HT1080 (cell line): ENCODE measurements at regions not wholly inside any gene's neighbourhood (a gene's known extent, or its start where the extent isn't known, plus 50 kb on each side); places are given as distances from the start of the nearest gene placed in this dataset.
"Not testable (repeated sequence)": the region's sequence is repeated elsewhere in the genome, so short reads cannot be mapped to it uniquely, and the experiment has no call there.

Experiments
- DNase-seq: peaks from one replicate; pipeline ENCODE4 v3.0.0-alpha.2; 2015; ENCODE audit warnings: low read depth

DNA sequence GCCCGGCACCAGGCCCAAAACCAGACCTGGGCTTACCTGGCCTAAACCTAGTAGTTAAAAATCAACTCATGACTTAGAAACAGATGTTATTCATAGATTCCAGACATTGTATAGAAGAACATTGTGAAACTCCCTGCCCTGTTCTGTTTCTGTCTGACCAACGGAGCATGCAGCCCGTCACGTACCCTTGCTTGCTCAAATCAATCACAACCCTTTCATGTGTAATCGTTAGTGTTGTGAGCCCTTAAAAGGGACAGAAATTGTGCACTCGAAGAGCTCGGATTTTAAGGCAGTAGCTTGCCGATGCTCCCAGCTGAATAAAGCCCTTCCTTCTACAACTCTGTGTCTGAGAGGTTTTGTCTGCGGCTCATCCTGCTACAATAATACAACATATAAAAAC, 209.5 kb upstream of the BTBD3 start:
- not testable (repeated sequence) for DNase-seq

GRCh38 chr20:11711214-11711613, 206.5 kb upstream of the BTBD3 start:
- DNase-seq: no peak

DNA sequence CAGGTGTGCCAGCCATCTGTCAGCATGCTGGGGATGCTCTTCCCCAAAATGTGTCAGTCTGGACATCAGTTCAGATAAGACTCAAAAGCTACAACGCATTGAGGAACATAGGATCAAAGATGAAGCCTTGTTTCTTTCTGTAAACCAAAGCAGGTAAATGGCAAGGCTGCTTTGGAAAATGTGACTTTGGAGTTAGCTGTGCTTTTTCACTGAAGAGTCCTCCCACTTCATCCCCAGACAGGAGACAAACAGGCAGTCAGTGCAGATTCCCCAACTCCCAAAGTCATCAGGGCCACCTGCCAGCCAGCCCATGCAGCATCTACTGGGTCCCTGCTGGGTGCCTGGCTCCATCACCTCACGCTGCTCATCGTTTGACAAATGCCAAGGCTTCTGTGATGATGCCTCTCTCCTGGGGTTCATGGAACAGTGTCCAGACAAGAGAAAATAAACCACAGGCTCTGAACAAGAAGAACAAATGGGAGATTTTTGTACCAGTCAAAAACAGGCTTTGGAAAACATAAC, 205.0 kb upstream of the BTBD3 start:
- no peak for DNase-seq

- DNase-seq: no peak
These were observed 202.8 kb upstream of the BTBD3 start for GRCh38 chr20:11714886-11715285.

DNA sequence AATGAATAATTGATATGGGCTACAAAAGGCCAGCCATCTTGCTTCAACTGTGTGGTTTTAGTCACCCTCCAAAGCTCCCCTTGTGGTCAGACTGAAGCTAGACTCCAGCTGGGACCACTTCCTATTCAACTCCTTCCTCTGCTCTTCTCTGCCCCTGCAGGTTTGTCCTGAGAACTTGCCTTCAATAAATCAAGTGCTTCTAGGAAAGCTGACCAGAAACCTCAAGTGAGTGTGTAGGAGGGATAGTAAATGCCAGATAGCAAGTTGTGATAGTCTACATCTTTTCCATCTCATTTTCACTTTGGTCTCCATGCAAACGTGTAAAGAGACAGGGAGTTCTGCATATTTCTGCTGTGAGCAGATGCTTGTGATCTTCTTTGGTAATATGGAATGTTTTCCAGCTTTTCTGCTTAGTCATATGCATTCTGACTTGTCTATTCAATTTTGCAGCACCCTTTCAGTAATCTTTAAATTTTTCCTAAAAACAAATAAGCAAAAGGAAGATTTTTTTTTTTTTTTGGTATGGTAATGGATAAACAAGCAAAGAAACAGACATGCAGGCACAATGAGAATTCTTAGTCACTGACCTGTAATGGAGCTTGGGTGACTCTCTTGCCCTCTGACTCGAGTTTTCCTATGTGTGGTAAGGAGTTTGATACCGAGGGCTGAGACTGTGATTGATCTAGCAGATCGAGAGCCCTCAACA, 201.3 kb upstream of the BTBD3 start:
- peak; percentile 82 for DNase-seq

DNA sequence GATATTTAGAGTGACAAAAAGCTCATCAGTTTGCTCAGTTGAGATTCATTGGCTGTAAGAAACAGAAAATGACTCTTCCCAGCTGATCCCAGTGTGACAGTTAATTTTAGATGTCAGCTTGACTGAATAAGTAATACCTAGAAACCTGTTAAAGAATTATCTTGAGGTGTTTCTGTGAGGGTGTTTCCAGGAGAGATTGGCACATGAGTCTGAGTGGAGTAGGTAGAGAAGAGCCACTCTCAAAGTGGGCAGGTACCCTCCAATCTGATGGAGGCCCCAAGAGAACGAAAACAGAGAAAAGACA, 200.8 kb upstream of the BTBD3 start:
- no peak for DNase-seq

- DNase-seq: no peak
These were observed 200.1 kb upstream of the BTBD3 start for GRCh38 chr20:11717562-11717961.

DNA sequence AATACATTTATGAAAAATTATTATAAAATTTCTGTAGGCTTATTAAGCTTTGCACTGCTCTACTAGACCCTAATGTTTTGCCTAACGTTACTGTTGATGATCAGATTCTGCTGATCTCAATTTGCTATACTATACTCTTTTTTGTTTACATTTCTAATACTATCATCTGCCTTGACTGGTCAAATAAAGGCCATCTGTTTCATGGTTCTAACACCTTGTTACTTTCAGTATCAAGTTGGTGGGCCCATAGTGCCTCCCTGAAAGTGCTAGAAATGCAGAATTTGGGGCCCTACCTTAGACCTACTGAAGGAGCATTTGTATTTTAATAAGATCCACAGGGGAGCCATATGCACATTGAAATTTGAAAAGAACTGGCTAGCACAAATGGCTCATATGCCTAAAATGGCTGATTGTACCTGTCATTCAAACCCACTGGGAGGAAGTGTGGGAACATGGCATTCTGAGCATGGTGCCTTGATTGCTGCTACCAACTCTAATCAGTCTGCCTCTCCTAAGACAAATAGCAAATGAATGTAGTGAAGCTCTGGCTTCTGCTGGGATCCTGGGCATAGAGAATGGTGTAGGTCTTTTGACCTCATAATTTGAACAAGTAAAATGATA, 199.1 kb upstream of the BTBD3 start:
- no peak for DNase-seq

- DNase-seq: no peak
These were observed 198.5 kb upstream of the BTBD3 start for GRCh38 chr20:11719153-11719552.

DNA sequence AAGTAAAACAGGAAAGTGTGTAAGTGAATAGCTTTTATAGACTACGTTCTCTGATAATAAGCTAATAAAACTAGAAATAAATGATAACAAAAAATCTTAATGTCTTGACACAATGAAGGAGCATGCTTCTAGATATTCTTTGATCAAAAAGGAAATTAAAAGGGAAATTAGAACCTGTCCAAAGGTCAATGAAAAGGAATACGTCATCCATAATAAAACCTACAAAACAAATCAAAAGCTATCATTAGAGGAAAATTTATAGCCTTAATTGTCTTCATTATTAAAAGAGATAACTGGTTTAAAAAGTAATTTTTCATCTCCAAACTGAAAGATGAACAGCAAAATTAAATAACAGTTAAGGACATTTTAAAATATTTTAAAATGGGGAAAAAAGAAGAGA, 196.3 kb upstream of the BTBD3 start:
- no peak for DNase-seq

- no peak for DNase-seq
These were observed 193.6 kb upstream of the BTBD3 start for GRCh38 chr20:11724097-11724496.

GRCh38 chr20:11726026-11726425, 191.7 kb upstream of the BTBD3 start:
- no peak for DNase-seq

GRCh38 chr20:11727708-11728107, 190.0 kb upstream of the BTBD3 start:
- no peak for DNase-seq

- no peak for DNase-seq
These were observed 188.8 kb upstream of the BTBD3 start for GRCh38 chr20:11728937-11729336.

GRCh38 chr20:11729806-11730205, 187.9 kb upstream of the BTBD3 start:
- DNase-seq: no peak

DNA sequence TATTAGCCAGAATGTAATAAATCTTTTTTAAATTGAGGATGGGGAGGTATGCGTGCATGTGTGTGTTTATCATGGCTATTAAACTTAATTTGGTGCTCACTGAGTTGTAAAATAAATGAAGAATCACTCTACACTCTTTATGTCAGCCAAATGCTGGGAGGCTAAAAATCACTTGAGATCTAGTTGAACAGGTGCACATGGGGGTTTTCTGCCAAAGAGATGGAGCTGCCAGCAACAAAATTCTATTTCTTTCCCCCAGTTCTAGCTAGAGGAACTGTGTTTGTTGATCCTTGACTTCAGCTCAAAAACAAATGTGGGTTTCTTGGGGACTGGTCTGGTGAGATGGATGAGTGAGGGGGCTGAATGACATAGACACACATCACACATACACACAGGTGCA, 183.3 kb upstream of the BTBD3 start:
- DNase-seq: no peak

GRCh38 chr20:11738852-11739251, 178.8 kb upstream of the BTBD3 start:
- DNase-seq: no peak

DNA sequence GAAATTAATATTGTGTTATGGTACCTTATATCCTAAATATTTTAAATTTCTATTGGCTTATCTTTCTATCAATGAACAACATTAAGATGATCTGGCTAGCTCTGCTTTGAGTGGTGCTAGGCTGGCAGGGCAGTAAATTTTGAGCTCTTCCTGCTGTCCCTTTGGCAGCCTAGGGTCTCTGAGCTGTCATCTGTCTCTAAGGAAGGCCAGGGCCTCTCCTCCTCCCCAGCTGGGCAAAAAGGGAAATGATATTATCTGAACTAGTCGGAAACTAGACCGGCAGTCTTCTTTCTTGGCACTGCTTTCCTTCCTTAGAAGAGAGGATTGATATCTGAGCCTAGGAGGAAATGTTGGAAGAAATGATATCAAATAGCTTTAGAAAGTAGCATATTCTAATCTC, 176.7 kb upstream of the BTBD3 start:
- DNase-seq: no peak

DNA sequence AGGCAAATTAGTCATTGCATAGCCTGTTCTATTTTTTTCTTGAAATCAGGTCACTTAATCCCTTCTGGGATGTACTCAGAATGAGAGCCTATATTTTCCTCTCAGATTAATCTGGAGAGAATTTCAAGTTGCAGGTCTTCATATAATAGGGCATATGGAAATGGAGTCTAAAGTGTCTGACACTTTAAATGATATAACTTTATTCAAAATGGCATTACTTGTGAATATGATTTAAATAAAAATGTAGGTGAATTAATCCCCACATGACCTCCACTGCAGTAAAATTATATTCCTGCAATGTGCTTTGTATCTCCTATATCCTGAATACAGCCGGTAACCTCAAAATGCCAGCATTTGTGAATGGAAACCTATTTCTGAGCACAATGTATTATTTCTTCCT, 172.5 kb upstream of the BTBD3 start:
- no peak for DNase-seq

GRCh38 chr20:11748436-11748835, 169.3 kb upstream of the BTBD3 start:
- no peak for DNase-seq

GRCh38 chr20:11752336-11752735, 165.4 kb upstream of the BTBD3 start:
- DNase-seq: no peak

DNA sequence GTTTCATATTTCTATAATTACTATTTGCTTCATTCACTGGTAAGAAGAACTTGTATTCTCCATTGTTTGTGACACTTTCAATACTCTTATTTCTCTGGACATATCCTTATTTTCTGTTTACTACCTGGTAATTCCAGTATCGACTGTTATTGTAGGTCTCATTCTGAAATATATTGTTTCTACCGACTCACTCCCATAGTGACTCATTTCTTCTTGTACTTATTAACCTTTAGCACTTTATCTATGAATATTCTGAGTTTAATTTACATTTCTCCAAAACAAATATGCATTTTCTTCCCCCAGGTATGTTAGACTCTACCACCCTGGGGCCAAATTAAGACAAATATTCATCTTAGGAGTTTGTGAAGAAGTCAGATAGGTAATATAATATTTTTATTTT, 164.5 kb upstream of the BTBD3 start:
- DNase-seq: no peak

DNA sequence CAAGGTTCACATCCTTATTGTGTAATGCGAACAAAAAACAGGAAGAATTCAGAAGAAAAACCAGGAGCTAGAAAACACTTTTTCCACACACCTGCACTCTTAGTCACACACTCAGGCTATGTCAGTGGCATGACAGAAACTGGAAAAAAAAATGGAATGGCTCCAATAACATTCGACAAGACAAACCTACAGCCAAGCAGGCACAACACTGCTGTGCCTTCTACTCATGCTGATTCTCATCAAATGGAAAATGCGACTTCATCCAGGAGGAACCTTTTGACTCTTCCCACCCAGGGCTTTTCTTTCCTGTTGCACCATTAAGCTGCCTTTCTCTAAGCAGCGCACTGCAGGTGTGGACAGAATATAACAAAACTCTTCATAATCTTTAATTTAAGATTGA, 163.2 kb upstream of the BTBD3 start:
- DNase-seq: no peak
